ENCODE measurements at regions not wholly inside any gene's neighbourhood (a gene's known extent, or its start where the extent isn't known, plus 50 kb on each side); places are given as distances from the start of the nearest gene placed in this dataset.

DNA sequence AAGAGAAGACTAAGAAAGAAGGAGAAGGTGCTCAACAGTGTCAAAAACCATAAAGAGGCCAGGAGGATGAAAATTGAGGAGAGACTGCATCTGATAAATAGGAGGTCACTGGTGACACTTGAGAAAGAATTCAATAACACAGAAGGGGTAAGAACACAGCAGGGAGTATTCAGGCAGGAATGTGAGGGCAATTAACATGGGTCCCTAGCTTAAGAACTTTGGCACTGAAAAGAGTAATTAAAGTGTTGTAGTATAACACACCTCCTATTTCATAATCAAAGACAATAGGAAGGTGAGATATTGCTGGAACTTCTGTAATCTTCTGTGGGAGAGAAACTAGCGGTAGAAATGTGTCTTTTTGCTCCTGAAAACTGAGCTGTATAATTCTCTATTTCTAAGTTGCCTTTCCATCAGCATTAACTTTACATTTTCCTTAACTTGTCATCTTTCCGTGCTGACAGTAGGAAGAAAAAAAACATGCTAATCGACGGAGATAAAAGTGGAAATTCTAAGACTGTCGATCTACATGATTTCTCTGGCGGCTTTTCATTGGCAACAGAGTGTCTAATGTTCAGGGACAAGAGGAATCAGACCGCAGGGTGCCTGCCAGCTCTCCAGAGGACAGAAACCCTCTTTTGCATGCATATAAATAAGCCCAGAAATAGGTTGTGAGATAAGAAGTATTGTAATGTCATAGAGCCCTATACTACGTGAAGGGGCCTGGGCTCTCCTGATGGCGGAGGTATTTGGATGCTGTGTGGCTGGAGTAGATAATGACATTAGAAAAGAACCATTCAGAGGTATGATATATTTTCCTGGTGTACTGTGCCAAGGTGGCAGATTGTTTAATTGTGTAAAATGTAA, 147.9 kb upstream of the GAP43 start:
- Histone ChIP-seq H3K4me3 (ENCODE audit: low read depth, low read length) (no peak overlapping the region), H3K27me3 (replicated peaks; ENCODE audit: control insufficient read depth, insufficient read depth, low read length) (no peaks in the 10 kb centered on the region; the same call in 1 of the 2 replicates), H3K36me3 (ENCODE audit: control insufficient read depth, insufficient read depth, low read length) (no peaks in the 10 kb centered on the region), H3K9me3 (no peaks in the 10 kb centered on the region), H3K4me1 (no peaks in the 10 kb centered on the region)
- TF ChIP-seq CTCF (IDR thresholded peaks at IDR 0.05; ENCODE audit: insufficient read depth in 1 of 2, low read depth in 1 of 2, low read length in 1 of 2, severe bottlenecking in 1 of 2, unreplicated experiment in 1 of 2) = no peak
- ChIA-PET CTCF (no interaction called here), POLR2A (no interaction called here)
- H3K4me3 Mint-ChIP-seq (ENCODE audit: unreplicated experiment) = no peak overlapping the region
- BruUV-seq (replicated peaks) = no TSS peak
- peaks cover 7% of the 10 kb centered on the region for H3K27me3 Mint-ChIP-seq (ENCODE audit: insufficient read depth, unreplicated experiment)
- no peaks in the 10 kb centered on the region for H3K36me3 Mint-ChIP-seq (ENCODE audit: insufficient read depth, unreplicated experiment)
- no peaks in the 10 kb centered on the region for H3K4me1 Mint-ChIP-seq (ENCODE audit: low read depth, unreplicated experiment)
- no peaks in the 10 kb centered on the region for H3K9me3 Mint-ChIP-seq (ENCODE audit: unreplicated experiment)
- no peak for DNase-seq
- no peak overlapping the region for H3K27ac Mint-ChIP-seq (ENCODE audit: unreplicated experiment)
- intact Hi-C loops (cut with micrococcal nuclease; ENCODE audit: unreplicated experiment) = no loop called here

DNA sequence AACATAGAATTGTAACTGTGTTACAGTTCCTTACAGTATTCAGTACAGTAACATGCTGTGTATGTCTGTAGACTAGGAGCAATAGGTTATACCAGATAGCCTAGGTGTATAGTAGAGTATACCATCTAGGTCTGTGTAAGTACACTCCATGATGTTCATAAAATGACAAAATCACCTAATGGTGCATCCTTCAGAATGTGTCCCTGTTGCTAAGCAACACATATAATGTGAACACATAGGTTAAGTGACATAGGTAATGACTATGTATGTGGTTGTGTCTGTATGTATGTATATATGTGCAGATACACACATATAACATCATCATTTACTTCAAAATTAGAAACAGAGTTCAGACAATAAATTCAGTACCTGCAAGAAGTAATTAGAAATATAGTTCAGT, 146.8 kb upstream of the GAP43 start:
- Histone ChIP-seq H3K27me3 (replicated peaks; ENCODE audit: control insufficient read depth, insufficient read depth, low read length) (no peaks in the 10 kb centered on the region; the same call in 1 of the 2 replicates), H3K4me3 (ENCODE audit: low read depth, low read length) (no peak overlapping the region), H3K9me3 (no peaks in the 10 kb centered on the region), H3K36me3 (ENCODE audit: control insufficient read depth, insufficient read depth, low read length) (no peaks in the 10 kb centered on the region), H3K4me1 (no peaks in the 10 kb centered on the region)
- intact Hi-C loops (cut with micrococcal nuclease; ENCODE audit: unreplicated experiment) = no loop called here
- POLR2A ChIA-PET = no interaction called here
- Mint-ChIP-seq H3K27me3 (ENCODE audit: insufficient read depth, unreplicated experiment) (peaks cover 10% of the 10 kb centered on the region), H3K4me3 (ENCODE audit: unreplicated experiment) (no peak overlapping the region), H3K27ac (ENCODE audit: unreplicated experiment) (no peak overlapping the region), H3K4me1 (ENCODE audit: low read depth, unreplicated experiment) (no peaks in the 10 kb centered on the region), H3K9me3 (ENCODE audit: unreplicated experiment) (no peaks in the 10 kb centered on the region), H3K36me3 (ENCODE audit: insufficient read depth, unreplicated experiment) (no peaks in the 10 kb centered on the region)
- DNase-seq = no peak
- CTCF ChIA-PET = no interaction called here
- BruUV-seq (replicated peaks) = no TSS peak
- no peak for TF ChIP-seq CTCF (IDR thresholded peaks at IDR 0.05; ENCODE audit: insufficient read depth in 1 of 2, low read depth in 1 of 2, low read length in 1 of 2, severe bottlenecking in 1 of 2, unreplicated experiment in 1 of 2)

GRCh38 chr3:115478359-115478758, 145.0 kb upstream of the GAP43 start:
- TF ChIP-seq CTCF (IDR thresholded peaks at IDR 0.05; ENCODE audit: insufficient read depth in 1 of 2, low read depth in 1 of 2, low read length in 1 of 2, severe bottlenecking in 1 of 2, unreplicated experiment in 1 of 2) = no peak
- H3K4me3 Mint-ChIP-seq (ENCODE audit: unreplicated experiment) = no peak overlapping the region
- H3K27me3 Mint-ChIP-seq (ENCODE audit: insufficient read depth, unreplicated experiment) = peaks cover 10% of the 10 kb centered on the region
- no peaks in the 10 kb centered on the region for H3K9me3 ChIP-seq
- intact Hi-C loops (cut with micrococcal nuclease; ENCODE audit: unreplicated experiment) = no loop called here
- no peaks in the 10 kb centered on the region for H3K4me1 ChIP-seq
- CTCF ChIA-PET = no interaction called here
- H3K36me3 ChIP-seq (ENCODE audit: control insufficient read depth, insufficient read depth, low read length) = no peaks in the 10 kb centered on the region
- H3K4me3 ChIP-seq (ENCODE audit: low read depth, low read length) = no peak overlapping the region
- no peaks in the 10 kb centered on the region for H3K4me1 Mint-ChIP-seq (ENCODE audit: low read depth, unreplicated experiment)
- H3K9me3 Mint-ChIP-seq (ENCODE audit: unreplicated experiment) = no peaks in the 10 kb centered on the region
- no peak overlapping the region for H3K27ac Mint-ChIP-seq (ENCODE audit: unreplicated experiment)
- no peaks in the 10 kb centered on the region for H3K27me3 ChIP-seq (replicated peaks; ENCODE audit: control insufficient read depth, insufficient read depth, low read length)
- no peak for DNase-seq
- BruUV-seq (replicated peaks) = no TSS peak
- POLR2A ChIA-PET = no interaction called here
- no peaks in the 10 kb centered on the region for H3K36me3 Mint-ChIP-seq (ENCODE audit: insufficient read depth, unreplicated experiment)
